ENCODE measurements at regions not wholly inside any gene's neighbourhood (a gene's known extent, or its start where the extent isn't known, plus 50 kb on each side); places are given as distances from the start of the nearest gene placed in this dataset.

DNA sequence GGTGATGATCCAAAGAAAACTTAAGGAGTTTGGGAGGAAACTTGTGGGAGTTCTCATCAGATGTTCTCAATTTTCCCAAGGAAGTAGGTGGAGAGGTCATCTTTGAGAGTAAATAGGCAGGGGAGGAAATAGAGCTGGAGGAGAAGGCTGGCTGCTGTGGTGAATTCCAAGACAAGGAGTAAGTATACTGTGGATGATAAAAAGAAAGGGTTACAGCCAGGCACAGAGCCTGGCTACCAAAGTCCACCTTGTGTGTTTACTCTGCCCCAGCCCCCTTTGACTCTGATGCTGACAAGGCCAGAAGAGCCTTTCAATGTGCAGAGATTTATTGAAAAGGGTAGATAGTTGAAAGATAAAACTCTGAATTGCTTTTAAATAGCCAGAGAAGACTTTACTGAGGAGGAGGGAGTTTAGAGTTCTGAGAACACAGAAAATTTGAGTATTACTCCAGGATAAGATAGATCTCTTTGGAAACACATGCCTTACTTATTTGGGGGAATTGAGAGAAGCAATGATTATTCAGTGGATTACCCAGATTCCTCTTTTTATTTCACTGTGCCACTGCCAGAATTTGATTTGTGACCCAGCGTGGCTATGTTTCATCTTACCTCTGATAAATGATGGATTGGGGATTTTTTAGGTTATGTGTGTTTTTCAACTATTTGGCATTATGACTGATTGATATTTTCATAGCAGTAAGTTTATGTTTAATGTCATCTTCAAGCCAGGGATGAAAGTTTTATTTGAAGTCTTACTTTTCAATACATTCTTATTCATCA lies 182.6 kb upstream of the JAG1 start:
- DNase-seq (ENCODE audit: low spot score in 2 of 2): no peak
- FAIRE-seq: no peak

DNA sequence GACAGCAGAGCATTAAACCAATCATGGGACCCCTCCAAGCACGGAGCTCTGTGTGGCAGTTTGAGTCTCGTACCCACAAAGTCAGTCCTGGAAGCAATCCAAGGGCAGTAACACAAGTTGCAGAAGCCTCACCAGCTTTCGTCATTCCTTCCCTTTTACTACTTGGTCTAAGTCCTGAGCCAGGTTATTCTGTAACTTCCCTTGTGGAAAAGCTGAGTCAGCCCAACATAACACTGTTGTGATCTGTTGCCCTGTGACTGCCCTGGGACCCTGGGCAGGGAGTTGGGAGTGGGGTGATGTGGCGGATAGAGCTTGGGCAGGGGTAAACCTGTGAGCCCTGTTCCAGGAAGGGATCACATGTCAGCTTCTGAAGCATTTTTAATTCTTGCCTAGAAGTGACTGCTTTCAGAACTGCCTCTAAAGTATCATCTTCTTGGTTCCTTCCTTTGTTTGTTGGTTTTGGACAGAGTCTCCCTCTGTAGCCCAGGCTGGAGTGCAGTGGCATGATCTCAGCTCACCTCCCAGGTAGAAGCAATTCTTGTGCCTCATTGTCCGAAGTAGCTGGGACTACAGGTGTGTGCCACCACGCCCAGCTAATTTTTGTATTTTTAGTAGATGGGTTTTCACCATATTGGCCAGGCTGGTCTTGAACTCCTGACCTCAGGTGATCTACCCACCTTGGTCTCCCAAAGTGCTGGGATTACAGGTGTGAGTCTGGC lies 183.7 kb upstream of the JAG1 start:
- DNase-seq (ENCODE audit: low spot score in 2 of 2) (peak; percentile 2 to 9), FAIRE-seq (no peak)

- no peak for DNase-seq (ENCODE audit: low spot score in 2 of 2)
- no peak for FAIRE-seq
Observed at GRCh38 chr20:10861090-10861489, 187.3 kb upstream of the JAG1 start.

DNA sequence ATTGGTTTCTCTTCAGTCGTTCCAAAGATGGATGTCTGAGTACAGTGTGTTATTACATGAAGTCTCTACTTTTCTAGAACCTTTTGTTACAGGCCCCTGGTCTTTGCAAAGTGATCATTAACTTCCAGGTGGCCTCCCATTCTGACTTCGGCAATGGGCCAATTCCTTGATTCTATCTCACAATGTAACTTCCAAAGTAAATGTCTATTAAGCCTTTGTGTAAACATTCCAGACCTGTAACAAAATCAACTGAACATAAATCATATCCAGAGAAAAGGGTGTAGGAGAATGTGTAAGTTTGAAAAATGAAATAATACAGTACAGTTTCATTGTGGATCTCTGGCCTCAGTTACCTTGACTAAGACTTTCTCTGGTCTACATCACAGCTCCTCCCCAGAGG lies 187.8 kb upstream of the JAG1 start:
- FAIRE-seq (no peak), DNase-seq (ENCODE audit: low spot score in 2 of 2) (no peak)

- no peak for FAIRE-seq
- DNase-seq (ENCODE audit: low spot score in 2 of 2): no peak
Observed at GRCh38 chr20:10863337-10864060, 189.7 kb upstream of the JAG1 start.

GRCh38 chr20:10864076-10864672 lies 190.4 kb upstream of the JAG1 start:
- no peak for FAIRE-seq
- DNase-seq (ENCODE audit: low spot score in 2 of 2): no peak

GRCh38 chr20:10868299-10868698 lies 194.5 kb upstream of the JAG1 start:
- DNase-seq (ENCODE audit: low spot score in 2 of 2): no peak
- no peak for FAIRE-seq

DNA sequence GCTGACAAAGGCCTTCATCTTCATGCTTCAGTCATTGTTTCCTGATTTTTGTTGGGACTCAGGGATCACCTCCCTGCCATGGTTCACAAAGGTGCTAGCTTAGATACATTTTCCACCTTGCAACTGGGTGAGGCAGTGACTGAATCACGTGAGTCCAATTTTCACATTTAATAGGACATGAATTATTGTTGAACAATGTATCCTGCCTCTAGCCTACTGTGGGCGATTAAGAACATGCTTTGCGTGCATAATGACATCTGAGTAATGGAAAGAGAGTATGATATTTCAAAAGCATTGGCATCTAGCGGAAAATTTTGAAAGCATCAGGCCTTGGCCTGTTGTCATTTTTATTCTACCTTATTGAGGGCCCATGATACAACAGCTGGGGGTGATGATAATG lies 199.2 kb upstream of the JAG1 start:
- FAIRE-seq: no peak
- DNase-seq (ENCODE audit: low spot score in 2 of 2): no peak

DNA sequence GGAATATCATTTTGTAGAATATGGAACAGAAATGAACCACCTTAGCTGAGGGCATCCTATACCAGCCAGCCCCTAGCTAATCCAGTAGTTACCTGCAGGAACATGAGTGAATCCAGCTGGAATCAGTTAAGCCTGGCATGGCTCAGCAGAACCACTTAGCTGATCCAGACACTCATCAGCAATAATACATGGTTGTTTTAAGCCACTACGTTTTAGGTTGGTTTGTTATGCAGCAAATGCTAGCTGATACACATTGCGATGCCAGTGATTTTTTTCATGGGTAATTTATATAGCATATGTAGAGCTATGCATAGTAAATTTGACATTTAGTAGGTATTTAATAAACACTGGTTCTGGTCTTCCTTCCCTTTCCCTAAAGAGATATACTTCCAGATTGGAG lies 201.9 kb upstream of the JAG1 start:
- DNase-seq (ENCODE audit: low spot score in 2 of 2): no peak
- no peak for FAIRE-seq

- no peak for FAIRE-seq
- DNase-seq (ENCODE audit: low spot score in 2 of 2): no peak
Observed at GRCh38 chr20:10876558-10876957, 202.8 kb upstream of the JAG1 start.

- no peak for FAIRE-seq
- DNase-seq (ENCODE audit: low spot score in 2 of 2): no peak
Observed at GRCh38 chr20:10877342-10877741, 203.5 kb upstream of the JAG1 start.

GRCh38 chr20:10883166-10883565 lies 209.4 kb upstream of the JAG1 start:
- DNase-seq (ENCODE audit: low spot score in 2 of 2): no peak
- no peak for FAIRE-seq

- DNase-seq (ENCODE audit: low spot score in 2 of 2) (no peak), FAIRE-seq (no peak)
Observed at GRCh38 chr20:10893321-10893720, 219.5 kb upstream of the JAG1 start.

DNA sequence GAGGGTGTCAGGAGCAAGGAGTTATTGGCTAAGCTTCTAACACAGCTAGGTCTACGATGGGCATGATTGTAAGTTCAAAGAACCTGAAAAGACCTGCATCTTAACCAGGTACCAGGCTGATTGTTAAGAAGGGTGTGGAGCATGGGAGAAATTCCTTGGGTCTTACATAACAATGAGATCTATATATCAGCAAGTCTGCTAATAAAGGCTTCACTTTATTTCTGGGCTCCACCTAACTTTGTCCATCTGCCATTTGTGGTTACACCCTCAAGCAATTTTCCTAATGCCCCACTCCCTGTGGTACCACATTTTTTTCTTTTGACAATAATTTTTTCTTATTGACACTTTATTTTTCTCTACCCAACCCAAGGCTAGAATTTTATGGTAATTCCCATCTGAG lies 223.5 kb upstream of the JAG1 start:
- no peak for FAIRE-seq
- no peak for DNase-seq (ENCODE audit: low spot score in 2 of 2)

DNA sequence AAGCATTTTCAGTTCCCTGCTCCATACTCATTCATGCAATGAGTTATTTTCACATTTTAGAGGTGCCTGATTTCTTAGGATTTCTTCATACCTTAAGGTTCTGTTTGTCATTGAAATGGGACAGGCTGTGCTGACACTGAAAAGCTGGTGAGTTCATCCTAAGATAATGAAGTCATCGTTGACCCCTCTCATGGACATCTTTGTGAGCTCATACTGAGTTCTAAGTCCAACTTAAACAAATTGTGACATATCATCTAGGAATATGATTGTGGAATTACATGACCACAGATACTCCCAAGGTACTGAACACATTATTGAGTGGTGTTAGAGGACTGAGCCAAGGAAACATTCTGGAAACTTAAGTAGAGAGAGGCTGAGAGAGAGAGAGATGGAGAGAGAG lies 224.8 kb upstream of the JAG1 start:
- FAIRE-seq: no peak

GRCh38 chr20:10902174-10902573 lies 228.4 kb upstream of the JAG1 start:
- FAIRE-seq: no peak
- no peak for DNase-seq (ENCODE audit: low spot score in 2 of 2)

More for the DNA sequence above, 224.8 kb upstream of the JAG1 start:
- DNase-seq (ENCODE audit: low spot score in 2 of 2): no peak

DNA sequence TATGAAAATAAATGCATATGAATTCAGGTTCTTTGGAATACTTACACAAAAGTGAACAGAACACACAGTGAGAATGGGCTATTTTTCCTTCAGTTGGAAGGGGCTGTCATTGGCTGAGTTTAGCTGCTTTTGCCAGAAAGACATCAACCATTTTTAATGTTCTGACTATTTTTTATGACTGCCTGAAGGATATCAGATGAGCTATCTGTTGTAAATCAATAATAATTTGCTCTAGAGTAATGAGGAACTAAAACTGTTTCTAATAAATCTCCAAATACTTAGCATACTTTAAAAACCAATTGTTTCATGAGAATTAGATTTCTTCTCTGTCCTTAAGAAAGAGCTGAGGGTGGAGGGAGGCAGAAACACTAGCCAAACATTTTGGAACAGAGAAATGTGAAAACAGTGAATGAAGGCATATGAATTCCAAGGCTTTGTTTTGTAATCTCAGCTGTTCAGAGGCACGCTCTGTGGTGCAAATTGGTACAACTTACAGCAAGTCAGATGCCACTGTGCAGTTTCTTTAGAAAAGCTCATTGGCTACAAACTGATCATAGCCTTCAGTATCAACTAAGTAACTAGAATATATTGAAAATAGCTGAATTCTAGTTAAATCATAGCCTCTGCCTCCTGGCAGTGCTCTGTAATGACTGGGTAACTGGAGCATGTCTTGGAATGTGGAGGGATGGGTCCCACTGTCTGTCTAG lies 228.9 kb upstream of the JAG1 start:
- FAIRE-seq (no peak), DNase-seq (ENCODE audit: low spot score in 2 of 2) (no peak)

DNA sequence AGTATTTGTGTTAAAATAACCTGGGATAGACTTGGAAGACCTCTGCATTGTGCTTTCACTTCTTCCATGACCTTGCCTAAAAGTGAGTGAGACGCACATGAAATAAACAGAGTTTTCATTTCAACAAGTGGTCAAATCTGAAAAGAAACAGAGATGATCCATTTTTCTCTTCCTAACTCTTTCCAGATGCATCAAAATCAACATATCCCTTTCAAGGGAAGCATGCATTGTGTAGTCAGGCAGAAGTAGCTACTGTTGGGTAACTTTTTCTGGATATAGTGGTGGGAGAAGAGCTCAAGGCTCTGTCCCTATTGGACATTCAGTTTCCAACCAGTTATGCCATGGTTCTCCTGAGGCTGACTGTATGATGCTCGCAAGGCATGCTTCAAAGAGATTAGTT lies 233.0 kb upstream of the JAG1 start:
- DNase-seq (ENCODE audit: low spot score in 2 of 2) (no peak), FAIRE-seq (no peak)

DNA sequence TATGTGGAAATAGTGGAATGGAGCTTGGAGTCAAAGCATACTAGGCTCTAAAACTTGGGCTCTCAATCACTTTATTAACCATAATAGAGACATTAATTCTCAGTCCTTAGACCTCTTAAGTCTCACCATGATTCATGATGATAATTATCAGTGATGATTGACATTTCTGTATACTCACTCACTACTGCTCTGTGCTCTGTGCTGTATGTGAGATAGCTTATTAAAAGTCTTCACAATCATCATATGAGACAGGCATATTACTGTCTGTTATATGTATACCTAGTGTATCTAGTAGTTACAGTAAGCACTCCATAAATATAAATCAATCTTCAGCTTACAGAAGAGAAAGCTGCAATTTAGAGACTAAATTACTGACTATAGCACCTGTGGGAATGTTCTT lies 236.0 kb upstream of the JAG1 start:
- DNase-seq (ENCODE audit: low spot score in 2 of 2) (no peak), FAIRE-seq (no peak)

DNA sequence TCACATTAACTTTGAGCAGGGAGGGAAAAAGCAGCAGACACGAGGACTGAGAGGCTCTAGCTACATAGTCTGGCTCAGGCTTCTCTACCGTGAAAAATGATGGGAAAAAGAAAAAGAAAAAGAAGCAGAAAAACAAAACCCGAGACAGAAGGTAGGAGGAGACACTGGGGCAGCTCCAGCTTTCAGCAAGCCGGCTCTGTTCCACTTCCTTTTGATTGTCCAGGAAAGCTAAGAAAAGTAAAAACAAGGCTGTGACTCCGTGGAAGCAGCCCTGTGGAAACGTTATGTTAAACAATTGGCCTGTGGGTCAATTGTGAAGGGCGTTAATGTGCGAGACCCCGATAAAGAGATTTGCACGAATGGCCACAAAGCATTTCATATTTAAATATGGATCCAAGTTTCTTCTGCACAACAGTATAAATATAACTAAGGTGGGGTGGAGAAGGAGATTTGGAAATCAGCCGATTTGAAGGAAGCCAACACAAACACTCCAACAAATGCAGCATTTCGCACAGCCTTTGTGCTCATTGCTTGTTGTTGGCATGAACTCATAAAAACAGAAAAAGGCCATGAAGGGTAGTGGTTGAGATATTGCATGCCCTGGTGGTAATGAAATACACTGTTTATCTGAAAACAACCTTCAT lies 236.9 kb upstream of the JAG1 start:
- no peak for FAIRE-seq

More for the DNA sequence above, 236.9 kb upstream of the JAG1 start:
- no peak for DNase-seq (ENCODE audit: low spot score in 2 of 2)

Data from frontal cortex (tissue), 3 donors.